K562 (cell line): ENCODE measurements at regions not wholly inside any gene's neighbourhood (a gene's known extent, or its start where the extent isn't known, plus 50 kb on each side); places are given as distances from the start of the nearest gene placed in this dataset.
"Not testable (repeated sequence)": the region's sequence is repeated elsewhere in the genome, so short reads cannot be mapped to it uniquely, and the experiment has no call there.

Experiments used
- ATAC-seq: fragments of 200-7000 bp; cut with Tn5 transposase; 3 replicates; pipeline ENCODE4 v1.9.1; 2020; ENCODE audit warnings: moderate library complexity
- BruUV-seq: library from RNA; stranded (reverse); fragments of 400-500 nt; replicated peaks from 2 replicates; lab custom pipeline; 2021; lab: Mats Ljungman, UMichigan
- CTCF ChIA-PET: fragments of 300-600 bp; formaldehyde crosslinking; extraction: SDS; loops from one replicate; lab custom pipeline; 2021; ENCODE audit warnings: low intra/inter-chr PET ratio; lab: Yijun Ruan, JAX
- POLR2A ChIA-PET: fragments of 300-600, 350-650 bp; sonication (Branson Sonifier 250); formaldehyde crosslinking; extraction: SDS; loops from one replicate; lab custom pipeline; 2021; ENCODE audit warnings: antibody characterized with exemption, inconsistent platforms; lab: Yijun Ruan, JAX
- DNase-seq, 4 experiments: peaks; one replicate each; pipeline versions ENCODE4 v3.0.0 to v3.0.0-alpha.2; 2011 to 2018; ENCODE audit warnings: low spot score in 3 of 4, mixed read lengths in 3 of 4; ENCODE audit errors: extremely low read depth in 1 of 4
- FAIRE-seq: peaks from 2 replicates; lab custom pipeline; 2011; peaks lifted over from hg19 to GRCh38; lab: Jason Lieb, UNC
- H2AFZ ChIP-seq: 2 replicates; pipeline ENCODE4 v1.6.0; 2011; ENCODE audit warnings: low read depth, low read length, control low read depth, inconsistent platforms
- H3K27ac ChIP-seq: fragments of 200-600 bp; 3 replicates; pipeline ENCODE4 v1.8.0; 2011; ENCODE audit warnings: low read depth, mild to moderate bottlenecking, control low read depth, inconsistent platforms, low read length, moderate library complexity, mixed read lengths; ENCODE audit errors: extremely low read depth
- H3K27me3 ChIP-seq, 2 experiments: fragments of 300-600 bp in 1 of 2; 2 replicates in 1 of 2; 3 replicates in 1 of 2; pipeline versions ENCODE4 v1.6.0 to v1.8.0; 2011; ENCODE audit warnings: inconsistent platforms in 2 of 2, low read length in 2 of 2, mild to moderate bottlenecking in 1 of 2, mixed read lengths in 1 of 2, moderate library complexity in 1 of 2; ENCODE audit not compliant: control insufficient read depth in 2 of 2, insufficient read depth in 2 of 2
- H3K36me3 ChIP-seq: fragments of 300-600 bp; 3 replicates; pipeline ENCODE4 v1.8.0; 2011; ENCODE audit warnings: mild to moderate bottlenecking, low read length, inconsistent platforms; ENCODE audit not compliant: control insufficient read depth, insufficient read depth
- H3K4me1 ChIP-seq, 2 experiments: fragments of 200-600 bp in 1 of 2; replicated peaks in 1 of 2; 2 replicates in 1 of 2; 3 replicates in 1 of 2; pipeline versions ENCODE4 v1.5.1 to v1.8.0; 2011; ENCODE audit warnings: inconsistent platforms in 2 of 2, low read length in 2 of 2, mild to moderate bottlenecking in 1 of 2, mixed read lengths in 1 of 2, moderate library complexity in 1 of 2; ENCODE audit not compliant: control insufficient read depth in 2 of 2, insufficient read depth in 2 of 2
- H3K4me2 ChIP-seq: 2 replicates; pipeline ENCODE4 v1.6.1; 2011; ENCODE audit warnings: low read length, control low read depth, inconsistent platforms, mixed read lengths; ENCODE audit not compliant: insufficient read depth
- H3K4me3 ChIP-seq: fragments of 200-600 bp; sonication (generic), shearing (Covaris generic); 2 replicates; pipeline ENCODE4 v1.5.1; 2016; ENCODE audit warnings: control low read depth, inconsistent platforms
- H3K79me2 ChIP-seq: fragments of 200-600 bp; 3 replicates; pipeline ENCODE4 v1.8.0; 2011; ENCODE audit warnings: low read length, inconsistent platforms; ENCODE audit not compliant: control insufficient read depth, insufficient read depth
- H3K9ac ChIP-seq, 2 experiments: 2 replicates each; pipeline versions ENCODE4 v1.6.0 to v1.6.1; 2011; ENCODE audit warnings: low read depth in 2 of 2, low read length in 2 of 2, control low read depth in 1 of 2, inconsistent platforms in 1 of 2, mild to moderate bottlenecking in 1 of 2, mixed read lengths in 1 of 2; ENCODE audit not compliant: insufficient read depth in 1 of 2
- H3K9me1 ChIP-seq: one replicate; pipeline ENCODE4 v1.6.0; 2011; ENCODE audit warnings: inconsistent platforms, mild to moderate bottlenecking, low read length, moderate library complexity; ENCODE audit not compliant: control insufficient read depth, insufficient read depth
- H3K9me3 ChIP-seq: replicated peaks from 2 replicates; pipeline ENCODE4 v1.5.1; 2011; ENCODE audit warnings: low read depth, low read length, inconsistent platforms; ENCODE audit not compliant: control insufficient read depth, insufficient read depth
- H4K20me1 ChIP-seq: replicated peaks from 2 replicates; pipeline ENCODE4 v1.6.1; 2011; ENCODE audit warnings: low read length, inconsistent platforms, mixed read lengths; ENCODE audit not compliant: control insufficient read depth, insufficient read depth
- C11orf30 ChIP-seq: fragments of 450-650 bp; IDR thresholded peaks from 2 replicates; pipeline ENCODE4 v1.6.1; 2016; ENCODE audit warnings: low read depth, mild to moderate bottlenecking
- DACH1 ChIP-seq: fragments of 450-650 bp; IDR thresholded peaks from 2 replicates; pipeline ENCODE4 v1.6.1; 2018; ENCODE audit not compliant: partially characterized antibody
- HNRNPLL ChIP-seq: fragments of 200-400 bp; formaldehyde crosslinking; IDR thresholded peaks from 2 replicates; pipeline ENCODE4 v1.6.1; 2017; ENCODE audit warnings: low read length, low read depth, mild to moderate bottlenecking; ENCODE audit not compliant: poor library complexity, severe bottlenecking
- KLF16 ChIP-seq: IDR thresholded peaks from 2 replicates; pipeline ENCODE4 v1.6.1; 2016; ENCODE audit warnings: antibody characterized with exemption
- RCOR1 ChIP-seq, 2 experiments: IDR thresholded peaks; 2 replicates each; pipeline ENCODE4 v1.6.1; 2012; ENCODE audit warnings: low read depth in 2 of 2, low read length in 2 of 2, borderline replicate concordance in 1 of 2, improper control_type of control experiment in 1 of 2
- TFE3 ChIP-seq: fragments of 450-650 bp; formaldehyde crosslinking; IDR thresholded peaks from 2 replicates; pipeline ENCODE4 v1.4.0; 2020; ENCODE audit warnings: mild to moderate bottlenecking, mixed read lengths
- ZBTB17 ChIP-seq: fragments of 450-650 bp; formaldehyde crosslinking; IDR thresholded peaks from 2 replicates; pipeline ENCODE4 v1.4.0; 2020; ENCODE audit warnings: mild to moderate bottlenecking
- ZBTB2 ChIP-seq: fragments of 450-650 bp; IDR thresholded peaks from 2 replicates; pipeline ENCODE4 v1.6.1; 2016; ENCODE audit warnings: antibody characterized with exemption
- ZNF212 ChIP-seq: fragments of 450-650 bp; formaldehyde crosslinking; IDR thresholded peaks from 2 replicates; pipeline ENCODE4 v1.4.0; 2020; ENCODE audit warnings: mild to moderate bottlenecking
- ZNF354B ChIP-seq: fragments of 250-450 bp; sonication (Bioruptor Pico); IDR thresholded peaks from 2 replicates; pipeline ENCODE4 v1.4.0; 2020
- WGBS: fragments of 100-300 bp; shearing (Covaris generic); methylation state at CpG from one replicate; pipeline ENCODE4 v1.1.6; 2016; ENCODE audit warnings: low coverage, mixed read lengths; ENCODE audit not compliant: insufficient coverage; ENCODE audit errors: missing lambda C conversion rate; 5-methylcytosine and 5-hydroxymethylcytosine counted together
- in situ Hi-C: fragments of 300-500 bp; cut with MboI; formaldehyde crosslinking; loops from 4 replicates; pipeline ENCODE4 v1.15.0; 2018; ENCODE audit warnings: inconsistent platforms, mixed read lengths
- intact Hi-C: fragments of 100-400 bp; cut with micrococcal nuclease; formaldehyde crosslinking; loops from 2 replicates; pipeline ENCODE4 v1.14.2; 2022
- TF ChIP-seq, protein P1 (sequence below): fragments of 450-650 bp; IDR thresholded peaks from one replicate; pipeline ENCODE4 v1.6.1; 2018; ENCODE audit warnings: mild to moderate bottlenecking, moderate library complexity; ENCODE audit not compliant: partially characterized antibody

DNA sequence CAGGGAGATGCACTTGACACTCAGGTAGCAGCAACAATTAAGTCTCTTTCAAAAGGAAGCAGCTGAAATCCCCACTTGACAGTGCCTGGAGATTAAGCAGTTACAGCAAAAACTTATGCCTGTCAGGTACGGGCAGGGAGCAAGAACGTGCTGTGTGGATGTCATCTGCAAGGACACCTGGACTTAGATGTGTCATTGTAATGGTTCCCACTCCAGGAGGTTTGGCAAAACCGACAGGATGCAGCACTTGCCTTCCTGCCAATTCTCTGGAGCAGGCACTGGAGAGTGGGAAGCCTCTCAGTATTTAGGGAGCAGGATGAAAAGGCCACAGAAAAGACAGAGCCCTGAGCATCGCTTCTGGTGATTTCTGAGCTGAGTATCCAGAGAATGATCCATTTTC is 292.4 kb downstream of the PDCD6IP start:
- CTCF ChIA-PET: no interaction called here
- no peaks in the 10 kb centered on the region for H3K79me2 ChIP-seq

DNA sequence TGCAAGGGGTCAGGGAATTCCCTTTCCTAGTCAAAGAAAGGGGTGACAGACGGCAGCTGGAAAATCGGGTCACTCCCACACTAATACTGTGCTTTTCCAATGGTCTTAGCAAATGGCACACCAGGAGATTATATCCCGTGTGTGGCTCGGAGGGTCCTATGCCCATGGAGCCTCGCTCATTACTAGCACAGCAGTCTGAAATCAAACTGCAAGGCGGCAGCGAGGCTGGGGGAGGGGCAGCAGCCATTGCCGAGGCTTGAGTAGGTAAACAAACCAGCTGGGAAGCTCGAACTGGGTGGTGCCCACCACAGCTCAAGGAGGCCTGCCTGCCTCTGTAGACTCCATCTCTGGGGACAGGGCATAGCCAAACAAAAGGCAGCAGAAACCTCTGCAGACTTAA is 295.9 kb downstream of the PDCD6IP start:
- H3K9ac ChIP-seq, H3K9me3 ChIP-seq, POLR2A ChIA-PET, BruUV-seq, H3K9me1 ChIP-seq, in situ Hi-C loops, H3K79me2 ChIP-seq, H3K4me2 ChIP-seq, H4K20me1 ChIP-seq, ATAC-seq, intact Hi-C loops, H3K27me3 ChIP-seq, H3K27ac ChIP-seq, H2AFZ ChIP-seq, H3K4me1 ChIP-seq, H3K36me3 ChIP-seq, CTCF ChIA-PET, FAIRE-seq, H3K4me3 ChIP-seq, DNase-seq: not testable (repeated sequence)
- whole genome bisulfite sequencing: 3% methylated on average over 9 of the region's 9 CpGs

More for the DNA sequence above, 292.4 kb downstream of the PDCD6IP start:
- Histone ChIP-seq H3K9me3 (no peaks in the 10 kb centered on the region), H3K9ac (no peak overlapping the region), H2AFZ (no peak overlapping the region), H3K9me1 (no peaks in the 10 kb centered on the region), H3K27ac (no peak overlapping the region), H3K4me1 (no peaks in the 10 kb centered on the region; a peak in 1 of 5 replicates), H3K4me2 (no peak overlapping the region), H3K4me3 (no peak overlapping the region), H4K20me1 (no peaks in the 10 kb centered on the region), H3K36me3 (no peaks in the 10 kb centered on the region), H3K27me3 (no peaks in the 10 kb centered on the region)
- in situ Hi-C loops: no loop called here
- no peak for DNase-seq
- BruUV-seq: no TSS peak
- POLR2A ChIA-PET: interaction anchor here (0.9 kb wide), 1 partner anchor 14 kb away, joined by 3 read pairs; no protein-coding TSS in a partner anchor
- ATAC-seq: no peak
- intact Hi-C loops: no loop called here
- 0% methylated on average over 4 of the region's 4 CpGs for WGBS
- no peak for FAIRE-seq
- TF ChIP-seq KLF16 (no peak), ZNF354B (CRISPR knock-in tag) (no peak), DACH1 (no peak), ZBTB17 (CRISPR knock-in tag) (no peak), ZNF212 (CRISPR knock-in tag) (no peak), ZBTB2 (no peak), C11orf30 (no peak), RCOR1 (IDR thresholded peaks at IDR 0.05; ENCODE audit: borderline replicate concordance in 1 of 2, low read depth in 2 of 2, low read length in 2 of 2) (no peak), HNRNPLL (no peak), TFE3 (no peak)
- TF ChIP-seq, protein P1, sequence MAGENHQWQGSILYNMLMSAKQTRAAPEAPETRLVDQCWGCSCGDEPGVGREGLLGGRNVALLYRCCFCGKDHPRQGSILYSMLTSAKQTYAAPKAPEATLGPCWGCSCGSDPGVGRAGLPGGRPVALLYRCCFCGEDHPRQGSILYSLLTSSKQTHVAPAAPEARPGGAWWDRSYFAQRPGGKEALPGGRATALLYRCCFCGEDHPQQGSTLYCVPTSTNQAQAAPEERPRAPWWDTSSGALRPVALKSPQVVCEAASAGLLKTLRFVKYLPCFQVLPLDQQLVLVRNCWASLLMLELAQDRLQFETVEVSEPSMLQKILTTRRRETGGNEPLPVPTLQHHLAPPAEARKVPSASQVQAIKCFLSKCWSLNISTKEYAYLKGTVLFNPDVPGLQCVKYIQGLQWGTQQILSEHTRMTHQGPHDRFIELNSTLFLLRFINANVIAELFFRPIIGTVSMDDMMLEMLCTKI: no peak
